Left kidney (tissue), 1 donor: ENCODE measurements at regions not wholly inside any gene's neighbourhood (a gene's known extent, or its start where the extent isn't known, plus 50 kb on each side); places are given as distances from the start of the nearest gene placed in this dataset.
"Not testable (repeated sequence)": the region's sequence is repeated elsewhere in the genome, so short reads cannot be mapped to it uniquely, and the experiment has no call there.

Source experiments
- DNase-seq: peaks from one replicate; pipeline ENCODE4 v3.0.0-alpha.2; 2013

DNA sequence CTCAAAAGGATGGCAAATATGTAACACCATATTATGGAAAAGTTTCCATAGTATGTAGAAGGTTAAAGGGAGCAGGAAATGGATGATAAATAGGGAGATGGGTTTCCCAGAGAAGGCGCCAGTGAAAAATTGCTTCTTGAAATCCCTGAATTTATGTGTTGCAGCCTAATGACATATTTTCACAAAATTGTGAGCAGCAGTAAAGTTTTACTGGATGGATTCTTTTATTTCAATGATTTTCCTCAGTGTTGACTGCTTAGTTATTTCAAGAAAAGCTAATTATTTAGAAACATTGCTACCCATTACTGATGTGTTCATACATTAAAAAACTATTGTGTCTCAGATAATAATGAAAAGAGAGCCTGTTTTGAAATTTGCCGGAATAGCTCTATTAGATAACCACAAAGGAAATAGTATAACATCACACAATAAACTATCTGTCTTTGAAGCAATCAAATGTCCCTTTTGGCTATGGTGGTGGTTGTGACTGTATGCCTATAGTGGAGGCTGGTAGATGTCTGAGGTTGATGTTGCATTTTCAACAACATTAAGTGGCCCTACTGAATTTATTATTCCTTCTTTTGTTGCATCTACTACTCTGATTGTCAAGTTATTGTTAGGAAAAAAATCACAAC is 169.9 kb upstream of the HAND2 start:
- DNase-seq, result no peak

DNA sequence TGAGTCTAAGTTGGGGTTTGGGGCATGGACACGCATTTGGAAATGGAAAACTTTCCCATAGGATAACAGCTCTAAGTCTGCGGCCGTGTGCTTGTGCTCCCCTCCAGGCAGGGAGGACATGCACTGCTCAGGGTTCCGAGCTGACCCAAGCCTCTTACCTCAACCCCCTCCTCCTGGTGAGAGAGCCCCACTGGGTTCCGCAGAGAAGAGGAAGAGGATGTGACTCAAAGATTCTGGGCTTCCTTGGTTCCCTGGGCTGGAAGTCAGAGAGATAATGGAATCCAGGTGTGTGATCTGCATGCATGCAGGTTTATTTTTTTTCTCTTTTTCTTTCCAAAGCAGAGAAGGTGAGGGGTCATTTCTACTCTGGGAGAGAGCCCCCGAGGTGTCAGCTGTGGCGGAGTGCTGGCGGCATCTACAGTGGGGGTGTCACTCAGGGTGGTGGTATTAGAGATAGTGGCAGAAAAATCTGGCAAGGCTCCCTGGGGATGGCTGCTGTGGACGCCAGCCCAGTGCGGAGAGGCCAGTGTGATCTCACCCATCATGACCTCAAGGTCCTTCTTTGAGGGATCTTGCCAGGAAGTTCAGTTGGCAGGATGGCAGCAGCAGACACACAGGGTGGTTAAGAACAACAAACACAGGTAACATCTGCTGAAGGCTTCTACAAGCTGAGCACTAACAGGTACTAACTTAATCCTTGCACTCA is 168.7 kb upstream of the HAND2 start:
- DNase-seq, result no peak

- no peak for DNase-seq
Observed at GRCh38 chr4:173697840-173698239, 167.8 kb upstream of the HAND2 start.

DNA sequence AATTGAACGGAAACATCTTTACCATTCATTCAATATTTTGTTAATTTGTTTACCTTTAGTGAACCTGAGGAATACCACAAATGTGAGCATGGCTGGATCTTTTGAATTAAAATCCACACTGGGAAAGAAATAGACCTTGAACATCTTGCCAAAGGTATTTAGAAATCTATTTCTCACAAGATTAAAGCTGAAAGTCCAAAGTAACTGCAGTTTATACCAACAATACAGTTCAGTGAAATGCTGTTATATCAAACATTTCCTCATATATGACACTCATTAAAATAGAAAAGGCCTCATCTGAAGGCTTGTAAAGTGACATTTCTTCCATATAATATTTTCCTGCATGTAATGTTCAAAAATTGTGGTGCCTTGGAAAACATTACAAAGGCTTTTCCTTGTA is 166.5 kb upstream of the HAND2 start:
- DNase-seq, result no peak

- DNase-seq, result no peak
Observed at GRCh38 chr4:173696011-173696410, 166.0 kb upstream of the HAND2 start.

GRCh38 chr4:173685831-173686210 is 155.8 kb upstream of the HAND2 start:
- no peak for DNase-seq

- DNase-seq, result no peak
Observed at GRCh38 chr4:173685165-173685830, 155.3 kb upstream of the HAND2 start.

DNA sequence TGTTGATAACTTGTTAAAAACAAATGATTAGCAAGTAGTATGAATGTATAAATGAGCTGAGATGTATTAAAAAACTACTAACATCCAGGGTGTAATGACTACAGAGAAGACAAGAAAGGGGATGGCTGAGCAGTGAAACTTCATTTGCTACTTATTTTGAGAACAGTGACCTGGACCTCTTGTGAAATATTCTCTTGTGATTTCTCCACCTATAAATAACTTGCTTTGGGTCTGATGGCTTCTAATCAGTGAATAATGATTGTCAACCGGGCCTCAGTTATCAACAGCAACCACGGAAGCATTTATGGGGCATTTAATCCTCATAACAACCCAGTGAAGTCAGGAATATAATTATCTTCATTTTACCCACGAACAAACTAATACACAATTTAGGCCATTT is 154.2 kb upstream of the HAND2 start:
- DNase-seq, result no peak

GRCh38 chr4:173682609-173683008 is 152.6 kb upstream of the HAND2 start:
- DNase-seq, result no peak

DNA sequence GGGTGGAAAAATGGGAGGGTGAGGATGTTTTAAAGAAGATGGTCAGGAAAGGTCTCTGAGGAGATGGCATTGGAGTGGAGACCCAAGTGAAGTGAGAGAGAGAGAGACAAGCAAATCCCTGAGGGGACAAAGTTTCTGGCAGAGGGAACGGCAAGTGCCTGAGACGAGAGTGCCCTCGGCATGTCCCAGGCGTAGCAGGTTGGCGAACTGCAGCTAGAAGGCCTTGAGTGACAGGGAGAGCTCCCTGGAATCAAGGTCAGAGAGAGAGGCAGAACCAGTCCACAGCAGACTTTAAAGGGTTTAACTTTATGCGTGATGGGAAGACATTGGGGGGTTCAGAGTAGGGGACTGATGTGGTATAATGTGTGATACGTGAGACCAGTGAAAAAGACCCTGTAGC is 150.2 kb upstream of the HAND2 start:
- DNase-seq, result no peak

GRCh38 chr4:173675446-173675845 is 145.4 kb upstream of the HAND2 start:
- DNase-seq, result no peak

DNA sequence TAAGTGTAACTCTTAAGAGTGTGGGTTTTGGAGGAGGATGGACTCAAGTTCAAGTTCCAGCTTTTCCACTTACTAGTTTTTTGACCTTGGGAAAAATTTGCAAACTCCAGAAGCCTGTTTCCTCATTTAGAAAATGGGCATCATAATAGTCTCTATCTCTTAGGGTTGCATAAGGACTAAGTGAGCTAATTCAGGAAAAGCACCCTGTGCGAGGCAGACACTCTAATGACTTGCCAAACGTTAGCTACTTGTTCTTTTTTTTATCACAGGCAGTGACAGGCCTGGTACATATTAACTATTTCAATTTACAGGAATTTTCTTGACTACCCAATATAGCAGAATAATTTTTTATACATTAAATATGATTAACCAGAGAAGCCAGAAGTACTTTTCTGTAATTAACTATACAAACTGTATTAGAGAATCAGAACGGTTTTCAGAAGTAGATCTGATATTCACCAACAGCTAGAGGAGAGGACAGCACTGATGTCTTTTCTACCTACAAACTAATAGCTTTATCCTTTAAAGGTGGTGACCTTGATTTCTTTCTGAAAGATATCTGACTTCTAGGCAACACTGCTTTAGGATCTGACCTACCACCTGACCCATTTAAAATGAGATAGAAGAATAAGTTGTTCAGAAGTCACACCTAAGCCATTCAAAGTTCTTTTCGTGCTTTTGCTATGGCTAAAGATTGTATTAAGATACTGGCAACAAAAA is 139.6 kb upstream of the HAND2 start:
- DNase-seq, result no peak

DNA sequence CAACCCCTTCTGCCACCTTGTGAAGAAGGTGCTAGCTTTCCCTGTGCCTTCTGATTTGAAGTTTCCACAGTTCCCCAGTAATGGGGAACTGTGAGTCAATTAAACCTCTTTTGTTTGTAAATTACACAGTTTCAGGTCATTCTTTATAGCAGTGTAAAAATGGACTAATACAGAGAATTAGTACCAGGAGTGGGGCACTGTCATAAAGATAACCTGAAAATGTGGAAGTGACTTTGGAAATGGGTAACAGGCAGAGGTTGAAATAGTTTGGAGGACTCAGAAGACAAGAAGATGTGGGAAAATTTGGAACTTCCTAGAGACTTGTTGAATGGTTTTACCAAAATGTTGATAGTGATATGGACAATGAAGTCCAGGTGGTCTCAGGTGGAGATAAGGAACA is 131.0 kb upstream of the HAND2 start:
- no peak for DNase-seq

GRCh38 chr4:173656898-173657297 is 126.9 kb upstream of the HAND2 start:
- no peak for DNase-seq

DNA sequence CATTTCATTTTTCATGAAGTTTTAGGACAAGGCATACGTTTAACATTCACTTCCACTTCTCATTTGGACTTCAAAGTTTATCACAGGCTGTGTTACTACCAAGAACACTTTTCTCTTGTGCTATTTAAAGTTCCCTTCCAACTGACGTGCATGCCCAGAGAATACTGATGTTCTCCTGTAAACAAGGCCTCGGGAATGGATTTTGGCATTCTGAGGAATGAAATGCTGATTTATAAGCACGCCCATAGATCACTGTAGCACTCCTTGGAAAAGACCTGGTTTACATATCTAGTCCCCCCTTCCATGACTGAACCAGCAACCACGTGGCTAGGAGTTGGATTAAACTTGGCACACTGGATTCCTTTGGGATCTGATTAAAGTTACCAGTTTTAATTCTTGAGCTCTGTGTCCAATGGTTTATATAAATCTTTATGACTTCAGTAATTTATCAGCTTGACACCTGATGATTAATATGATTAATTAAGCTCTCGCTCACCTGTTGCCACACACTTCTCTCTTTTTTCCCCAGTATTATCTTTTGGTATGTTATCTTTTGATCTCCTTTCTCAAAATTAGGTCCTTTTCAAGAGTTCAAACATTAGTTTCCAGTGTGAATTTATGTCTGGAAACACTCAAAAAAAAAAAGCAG is 122.4 kb upstream of the HAND2 start:
- no peak for DNase-seq

DNA sequence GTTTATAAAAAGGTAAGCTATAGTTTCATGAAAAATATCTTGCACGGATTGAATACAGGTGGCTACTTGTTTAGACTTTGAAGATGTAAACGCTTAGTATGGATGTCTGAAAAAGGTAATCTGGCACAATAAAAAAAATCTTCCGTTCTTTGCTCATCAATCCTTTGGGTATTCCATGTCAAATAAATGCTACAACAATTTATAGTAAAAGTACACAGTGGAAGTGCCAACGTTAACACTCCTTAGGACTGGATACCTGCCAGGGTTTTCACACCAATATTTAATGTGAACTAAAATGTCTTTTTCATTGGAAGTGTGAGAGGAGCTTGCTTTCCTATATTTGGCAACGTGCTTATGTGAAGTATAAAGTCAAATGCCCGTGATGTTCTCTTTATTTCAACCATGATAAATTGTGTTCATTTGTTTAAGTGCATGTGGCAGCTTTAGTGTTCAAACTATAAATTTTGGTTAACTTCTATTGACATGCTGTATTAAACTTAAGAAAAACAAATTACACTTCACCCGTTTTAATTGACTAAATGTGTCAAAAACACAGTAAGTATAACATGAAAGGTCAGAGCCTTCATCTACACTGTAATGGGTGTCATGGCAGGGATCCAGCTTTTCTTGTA is 121.7 kb upstream of the HAND2 start:
- DNase-seq, result no peak

- DNase-seq, result no peak
Observed at GRCh38 chr4:173647902-173648301, 117.9 kb upstream of the HAND2 start.

DNA sequence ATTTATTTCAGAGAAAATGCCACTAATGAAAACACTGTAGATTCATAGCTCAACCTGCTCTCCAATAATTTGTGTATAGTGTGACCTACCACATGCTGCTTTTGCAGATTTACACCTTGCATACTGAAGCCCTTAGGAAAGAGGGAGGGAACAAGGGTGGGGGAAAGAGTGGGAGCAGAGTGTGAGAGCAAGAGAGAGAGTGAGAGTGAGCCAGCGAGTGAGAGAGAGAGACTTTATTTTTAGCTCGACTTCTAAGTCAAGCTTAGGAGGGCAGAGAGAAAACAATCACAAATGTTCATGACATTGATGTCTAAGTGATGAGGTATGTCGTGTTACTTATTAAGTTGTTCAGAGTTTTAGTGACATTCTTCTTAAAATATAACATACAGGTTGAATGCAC is 112.5 kb upstream of the HAND2 start:
- no peak for DNase-seq

DNA sequence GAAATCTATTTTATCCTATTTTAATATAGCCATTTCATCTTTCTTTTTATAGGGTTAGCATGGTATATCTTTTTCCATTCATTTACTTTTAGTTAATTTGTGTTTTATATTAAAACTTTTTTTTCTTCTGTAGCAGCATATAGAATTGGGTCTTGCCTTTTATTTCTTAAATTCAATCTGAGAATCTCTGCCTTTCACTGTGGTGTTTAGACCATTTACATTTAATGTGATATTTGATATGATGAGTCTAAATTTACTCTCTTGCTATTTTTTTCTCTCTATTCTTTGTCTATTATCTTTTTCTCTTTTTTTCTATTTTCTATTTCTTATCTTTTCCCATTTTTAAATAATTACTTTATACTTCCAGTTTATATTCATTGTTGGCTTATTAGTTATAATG is 105.4 kb upstream of the HAND2 start:
- DNase-seq, result no peak

DNA sequence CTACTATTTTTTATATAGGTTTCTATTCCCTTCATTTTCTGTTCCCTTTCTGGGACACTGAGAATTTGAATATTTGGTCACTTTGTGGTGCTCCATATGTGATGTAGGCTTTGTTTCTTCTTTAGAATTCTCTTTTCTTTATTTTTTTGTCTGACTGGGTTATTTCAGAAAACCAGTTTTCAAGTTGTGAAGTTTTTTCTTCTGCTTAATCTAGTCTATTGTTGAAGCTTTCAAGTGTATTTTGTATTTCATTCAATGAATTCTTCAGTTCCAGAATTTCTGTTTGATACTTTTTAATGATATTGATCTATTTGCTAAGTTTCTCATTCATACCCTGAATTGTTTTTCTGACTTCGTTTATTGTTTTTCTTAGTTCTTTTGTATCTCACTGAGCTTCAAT is 96.2 kb upstream of the HAND2 start:
- no peak for DNase-seq

GRCh38 chr4:173618648-173619047 is 88.6 kb upstream of the HAND2 start:
- DNase-seq, result not testable (repeated sequence)

DNA sequence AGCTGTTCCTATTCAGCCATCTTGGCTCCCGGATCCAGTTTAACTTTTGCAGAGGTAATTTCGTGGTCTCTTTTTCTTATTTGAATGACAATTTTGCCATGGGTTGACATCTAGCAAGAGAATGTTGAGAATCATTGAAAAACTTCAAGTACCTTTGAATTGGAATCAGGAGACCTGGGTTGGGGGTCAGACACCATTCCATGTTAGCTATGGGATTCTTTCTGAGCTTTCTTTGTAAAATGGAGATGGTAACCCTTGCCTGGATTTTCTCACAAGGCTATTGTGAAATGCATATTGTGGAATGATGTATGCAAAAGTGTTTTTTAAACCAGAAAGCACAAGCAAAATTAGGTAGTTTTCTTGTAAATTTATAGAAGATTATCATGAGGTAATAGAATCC is 79.1 kb upstream of the HAND2 start:
- DNase-seq, result no peak
